Right ventricle myocardium inferior (tissue), 1 donor: ENCODE measurements at regions not wholly inside any gene's neighbourhood (a gene's known extent, or its start where the extent isn't known, plus 50 kb on each side); places are given as distances from the start of the nearest gene placed in this dataset.

ENCODE experiments used
- ATAC-seq: fragments of 200-7000 bp; cut with Tn5 transposase; one replicate; pipeline ENCODE4 v1.9.1; 2020; ENCODE audit warnings: mild to moderate bottlenecking, moderate library complexity
- DNase-seq: peaks from one replicate; pipeline ENCODE4 v3.0.0; 2021; ENCODE audit errors: missing footprints
- intact Hi-C: fragments of 100-400 bp; cut with DNase I; formaldehyde crosslinking; loops from one replicate; pipeline ENCODE4 v1.11.0; 2022
- donor health status: DM: no; HTN: yes; CAD: no; lungs with severe emphysema.

- peak; percentile 20 for ATAC-seq
- intact Hi-C loops = no loop called here
- DNase-seq = no peak
Measured at GRCh38 chr7:32140210-32140939, 70.2 kb upstream of the PDE1C start.

DNA sequence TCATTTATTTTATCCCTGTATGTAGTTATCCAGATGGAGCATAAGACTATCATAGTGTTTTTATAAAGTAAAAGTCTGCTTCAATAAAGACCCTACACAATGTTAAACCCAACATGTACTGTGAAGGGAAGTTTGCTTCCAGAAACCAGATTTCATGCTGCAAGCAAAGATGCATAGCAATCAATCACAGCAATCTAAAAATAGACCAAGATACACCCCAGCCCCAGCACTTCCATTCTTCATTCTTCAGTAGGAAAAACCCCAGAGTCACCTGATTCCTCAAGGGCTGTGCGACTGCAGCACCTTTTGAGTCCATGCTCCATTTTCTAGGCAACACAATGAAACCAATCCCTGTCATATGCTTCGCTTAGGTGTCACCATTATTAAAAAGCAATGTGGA is 66.9 kb upstream of the PDE1C start:
- DNase-seq (no peak), ATAC-seq (no peak)
- intact Hi-C loops = no loop called here

GRCh38 chr7:32131091-32131490 is 60.9 kb upstream of the PDE1C start:
- intact Hi-C loops = no loop called here
- ATAC-seq (no peak), DNase-seq (no peak)

DNA sequence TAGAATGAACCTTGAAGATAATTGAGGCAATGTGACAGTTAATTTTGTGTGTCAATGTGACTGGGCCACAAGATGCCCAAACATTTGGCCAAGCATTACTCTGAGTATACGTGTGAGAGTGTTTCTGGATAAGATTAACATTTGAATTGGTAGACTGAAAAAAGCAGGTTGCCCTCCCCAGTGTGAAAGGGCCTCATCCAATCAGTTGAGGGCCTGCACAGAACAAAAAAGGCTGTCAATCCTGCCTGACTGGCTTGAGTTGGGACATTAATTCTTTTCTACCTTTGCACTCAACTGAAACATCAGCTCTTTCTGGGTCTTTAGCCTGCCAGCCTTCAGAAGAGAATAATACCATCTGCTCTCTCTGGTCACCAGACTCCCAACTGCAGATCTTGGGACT is 56.6 kb upstream of the PDE1C start:
- intact Hi-C loops = no loop called here
- no peak for ATAC-seq
- DNase-seq = no peak
